GM11168 (cell line): ENCODE measurements at regions not wholly inside any gene's neighbourhood (a gene's known extent, or its start where the extent isn't known, plus 50 kb on each side); places are given as distances from the start of the nearest gene placed in this dataset.

Source experiments
- in situ Hi-C: fragments of 300-500 bp; cut with MboI; formaldehyde crosslinking; loops from one replicate; pipeline ENCODE4 v1.12.0; 2022; ENCODE audit warnings: low sequenced_read_pairs; ENCODE audit not compliant: unreplicated experiment

GRCh38 chr6:132971676-132972075 lies 157.3 kb downstream of the RPS12 start:
- in situ Hi-C loops: no loop called here

- in situ Hi-C loops: no loop called here
Measured at GRCh38 chr6:132972254-132972653, 157.9 kb downstream of the RPS12 start.

- in situ Hi-C loops: no loop called here
Measured at GRCh38 chr6:132972971-132973370, 158.6 kb downstream of the RPS12 start.

- in situ Hi-C loops: no loop called here
Measured at GRCh38 chr6:132973514-132973993, 159.2 kb downstream of the RPS12 start.

GRCh38 chr6:132974122-132974521 lies 159.8 kb downstream of the RPS12 start:
- in situ Hi-C loops: no loop called here

GRCh38 chr6:132977413-132977812 lies 163.0 kb downstream of the RPS12 start:
- in situ Hi-C loops: no loop called here

GRCh38 chr6:132978685-132979084 lies 164.3 kb downstream of the RPS12 start:
- in situ Hi-C loops: no loop called here

- in situ Hi-C loops: no loop called here
Measured at GRCh38 chr6:132993738-132994137, 179.4 kb downstream of the RPS12 start.

- in situ Hi-C loops: no loop called here
Measured at GRCh38 chr6:132995009-132995408, 180.6 kb downstream of the RPS12 start.

- in situ Hi-C loops: no loop called here
Measured at GRCh38 chr6:132995432-132995831, 181.1 kb downstream of the RPS12 start.

- in situ Hi-C loops: no loop called here
Measured at GRCh38 chr6:132998418-132998817, 184.0 kb downstream of the RPS12 start.

- in situ Hi-C loops: no loop called here
Measured at GRCh38 chr6:133001040-133001565, 186.7 kb downstream of the RPS12 start.

- in situ Hi-C loops: no loop called here
Measured at GRCh38 chr6:133004304-133004884, 190.0 kb downstream of the RPS12 start.

- in situ Hi-C loops: no loop called here
Measured at GRCh38 chr6:133012774-133013173, 198.4 kb downstream of the RPS12 start.

GRCh38 chr6:133016631-133017030 lies 202.3 kb downstream of the RPS12 start:
- in situ Hi-C loops: no loop called here

- in situ Hi-C loops: no loop called here
Measured at GRCh38 chr6:133017581-133017980, 203.2 kb downstream of the RPS12 start.

- in situ Hi-C loops: no loop called here
Measured at GRCh38 chr6:133026705-133027104, 212.3 kb downstream of the RPS12 start.

- in situ Hi-C loops: no loop called here
Measured at GRCh38 chr6:133033263-133033662, 207.9 kb upstream of the EYA4 start.

GRCh38 chr6:133034509-133035206 lies 206.5 kb upstream of the EYA4 start:
- in situ Hi-C loops: no loop called here

GRCh38 chr6:133040094-133040802 lies 200.9 kb upstream of the EYA4 start:
- in situ Hi-C loops: no loop called here

GRCh38 chr6:133040803-133041419 lies 200.2 kb upstream of the EYA4 start:
- in situ Hi-C loops: no loop called here
